Esophagus muscularis mucosa (tissue), 4 donors: ENCODE measurements at regions not wholly inside any gene's neighbourhood (a gene's known extent, or its start where the extent isn't known, plus 50 kb on each side); places are given as distances from the start of the nearest gene placed in this dataset.

Source experiments
- DNase-seq: peaks from one replicate; pipeline ENCODE4 v3.0.0-alpha.2; 2017; ENCODE audit errors: extremely low spot score
- H3K27ac ChIP-seq, 4 donors: fragments of 200-600 bp; sonication (generic); replicated peaks in 1 of 4; 1 replicate in 3 of 4; 2 replicates in 1 of 4; pipeline ENCODE4 v1.5.1; 2016 to 2019; ENCODE audit warnings: mild to moderate bottlenecking in 1 of 4
- H3K27me3 ChIP-seq, 4 donors: fragments of 200-600 bp; sonication (generic); one replicate each; pipeline versions ENCODE4 v1.5.1 to v1.6.0; 2016 to 2019
- H3K36me3 ChIP-seq, 4 donors: fragments of 200-600 bp; sonication (generic); one replicate each; pipeline ENCODE4 v1.5.1; 2016 to 2019
- H3K4me1 ChIP-seq, 4 donors: fragments of 200-600 bp; sonication (generic); one replicate each; pipeline ENCODE4 v1.5.1; 2016 to 2019
- H3K4me3 ChIP-seq, 4 donors: fragments of 200-600 bp; sonication (generic); 1 replicate in 2 of 4; 2 replicates in 2 of 4; pipeline ENCODE4 v1.5.1; 2016 to 2019; ENCODE audit warnings: mild to moderate bottlenecking in 4 of 4, moderate library complexity in 1 of 4
- H3K9me3 ChIP-seq, 4 donors: fragments of 200-600 bp; sonication (generic); 1 replicate in 3 of 4; 2 replicates in 1 of 4; pipeline ENCODE4 v1.5.1; 2016 to 2019
- EP300 ChIP-seq: sonication (generic); formaldehyde crosslinking; IDR thresholded peaks from one replicate; pipeline ENCODE4 v1.6.1; 2017; ENCODE audit warnings: antibody characterized with exemption
- POLR2A ChIP-seq: fragments of 450-650 bp; IDR thresholded peaks from one replicate; pipeline ENCODE4 v1.6.1; 2017; ENCODE audit warnings: antibody characterized with exemption, moderate library complexity, mild to moderate bottlenecking, low read depth
- POLR2AphosphoS5 ChIP-seq, 2 donors: sonication (generic); formaldehyde crosslinking; IDR thresholded peaks; one replicate each; pipeline ENCODE4 v1.6.1; 2017; ENCODE audit warnings: antibody characterized with exemption in 2 of 2
- WGBS: methylation state at CpG from one replicate; pipeline ENCODE4 v1.1.5; 2018; 5-methylcytosine and 5-hydroxymethylcytosine counted together
- intact Hi-C: fragments of 100-400 bp; cut with DNase I; formaldehyde crosslinking; loops from one replicate; pipeline ENCODE4 v1.15.1; 2023
- TF ChIP-seq, protein P1 (sequence below), 3 experiments: fragments of 200-600 bp in 2 of 3; fragments of 450-650 bp in 1 of 3; sonication (generic) in 2 of 3; IDR thresholded peaks; one replicate each; pipeline ENCODE4 v1.5.1; 2017 to 2019; ENCODE audit warnings: antibody characterized with exemption in 3 of 3, mild to moderate bottlenecking in 2 of 3, moderate library complexity in 1 of 3

DNA sequence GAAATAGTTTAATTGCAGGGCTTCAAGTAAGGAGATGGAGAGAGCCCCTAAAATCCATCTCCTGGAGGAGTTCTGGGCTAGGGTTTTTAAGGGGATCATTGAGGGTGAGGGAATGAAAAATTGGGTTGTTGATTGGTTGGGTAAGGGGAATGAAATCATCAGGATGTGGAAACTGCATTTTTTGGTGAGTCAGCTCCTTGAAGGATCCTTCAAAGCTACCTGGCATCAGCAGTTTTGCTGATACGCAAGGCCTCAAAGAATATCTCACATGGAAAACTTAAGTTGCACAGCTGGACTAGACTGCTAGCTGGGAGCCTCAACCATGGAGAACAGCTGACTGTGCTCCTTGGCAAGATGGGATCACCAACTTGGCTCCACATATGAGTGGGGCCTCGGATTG, 136.7 kb downstream of the FGF10 start:
- DNase-seq, result no peak
- Histone ChIP-seq H3K27me3 (no peaks in the 10 kb centered on the region), H3K4me1 (no peaks in the 10 kb centered on the region), H3K36me3 (no peaks in the 10 kb centered on the region), H3K9me3 (no peaks in the 10 kb centered on the region), H3K4me3 (no peak overlapping the region), H3K27ac (no peak overlapping the region)
- intact Hi-C loops, result no loop called here
- WGBS, result 90% methylated on average over 2 of the region's 2 CpGs
- TF ChIP-seq POLR2A (no peak), POLR2AphosphoS5 (IDR thresholded peaks at IDR 0.05) (no peak), EP300 (no peak)
- TF ChIP-seq, protein P1, sequence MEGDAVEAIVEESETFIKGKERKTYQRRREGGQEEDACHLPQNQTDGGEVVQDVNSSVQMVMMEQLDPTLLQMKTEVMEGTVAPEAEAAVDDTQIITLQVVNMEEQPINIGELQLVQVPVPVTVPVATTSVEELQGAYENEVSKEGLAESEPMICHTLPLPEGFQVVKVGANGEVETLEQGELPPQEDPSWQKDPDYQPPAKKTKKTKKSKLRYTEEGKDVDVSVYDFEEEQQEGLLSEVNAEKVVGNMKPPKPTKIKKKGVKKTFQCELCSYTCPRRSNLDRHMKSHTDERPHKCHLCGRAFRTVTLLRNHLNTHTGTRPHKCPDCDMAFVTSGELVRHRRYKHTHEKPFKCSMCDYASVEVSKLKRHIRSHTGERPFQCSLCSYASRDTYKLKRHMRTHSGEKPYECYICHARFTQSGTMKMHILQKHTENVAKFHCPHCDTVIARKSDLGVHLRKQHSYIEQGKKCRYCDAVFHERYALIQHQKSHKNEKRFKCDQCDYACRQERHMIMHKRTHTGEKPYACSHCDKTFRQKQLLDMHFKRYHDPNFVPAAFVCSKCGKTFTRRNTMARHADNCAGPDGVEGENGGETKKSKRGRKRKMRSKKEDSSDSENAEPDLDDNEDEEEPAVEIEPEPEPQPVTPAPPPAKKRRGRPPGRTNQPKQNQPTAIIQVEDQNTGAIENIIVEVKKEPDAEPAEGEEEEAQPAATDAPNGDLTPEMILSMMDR (IDR thresholded peaks at IDR 0.05), result no peak

DNA sequence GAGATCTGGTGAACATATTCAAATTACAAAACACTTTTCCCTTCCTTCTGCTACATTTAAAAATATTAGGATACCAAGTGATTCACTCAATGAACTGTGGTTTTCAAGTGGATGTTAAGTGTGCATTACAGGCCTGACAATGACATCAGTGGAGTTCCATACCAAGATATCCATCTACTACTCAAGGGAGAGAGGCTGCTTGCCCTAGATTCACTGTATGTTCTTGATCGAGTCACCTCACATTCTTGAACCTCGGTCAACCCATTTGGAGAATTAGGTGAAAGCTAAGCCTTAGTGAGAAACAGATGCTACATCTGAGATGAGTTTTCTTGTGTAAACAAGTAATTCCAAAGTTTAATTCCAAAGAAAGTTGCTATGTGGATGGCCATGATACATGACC, 142.2 kb downstream of the FGF10 start:
- Histone ChIP-seq H3K36me3 (no peaks in the 10 kb centered on the region), H3K4me3 (no peak overlapping the region), H3K27me3 (no peaks in the 10 kb centered on the region), H3K9me3 (no peaks in the 10 kb centered on the region), H3K27ac (no peak overlapping the region), H3K4me1 (no peaks in the 10 kb centered on the region)
- TF ChIP-seq EP300 (no peak), POLR2A (no peak), POLR2AphosphoS5 (IDR thresholded peaks at IDR 0.05) (no peak)
- TF ChIP-seq, protein P1 (IDR thresholded peaks at IDR 0.05), result no peak
- intact Hi-C loops, result no loop called here
- WGBS, result 79% methylated on average over 2 of the region's 2 CpGs
- no peak for DNase-seq

DNA sequence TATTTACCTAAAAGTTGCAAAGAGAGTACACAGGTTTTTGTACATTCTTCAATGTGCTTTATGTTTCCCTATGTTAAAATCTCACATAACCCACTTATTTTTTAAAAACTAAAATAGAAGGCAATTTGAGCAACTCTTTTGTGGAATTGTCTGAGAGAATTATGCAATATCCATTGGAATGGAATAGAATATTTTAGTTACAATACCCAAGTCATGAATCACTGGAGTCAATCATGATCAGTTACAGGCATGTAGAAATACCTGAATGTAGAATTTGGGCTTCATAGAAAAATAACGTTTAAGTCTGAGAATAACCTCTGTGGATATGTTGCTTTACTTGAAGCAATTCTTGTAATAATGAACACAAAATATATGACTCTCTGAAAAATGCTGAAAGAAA, 143.3 kb downstream of the FGF10 start:
- no peak overlapping the region for H3K4me3 ChIP-seq
- no peak for DNase-seq
- no peaks in the 10 kb centered on the region for H3K4me1 ChIP-seq
- no peaks in the 10 kb centered on the region for H3K27me3 ChIP-seq
- H3K36me3 ChIP-seq, result no peaks in the 10 kb centered on the region
- intact Hi-C loops, result no loop called here
- H3K9me3 ChIP-seq, result no peaks in the 10 kb centered on the region
- TF ChIP-seq EP300 (no peak), POLR2AphosphoS5 (IDR thresholded peaks at IDR 0.05) (no peak), POLR2A (no peak)
- TF ChIP-seq, protein P1 (IDR thresholded peaks at IDR 0.05), result no peak
- H3K27ac ChIP-seq, result no peak overlapping the region
- 70% methylated on average over 1 of the region's 1 CpG for WGBS

DNA sequence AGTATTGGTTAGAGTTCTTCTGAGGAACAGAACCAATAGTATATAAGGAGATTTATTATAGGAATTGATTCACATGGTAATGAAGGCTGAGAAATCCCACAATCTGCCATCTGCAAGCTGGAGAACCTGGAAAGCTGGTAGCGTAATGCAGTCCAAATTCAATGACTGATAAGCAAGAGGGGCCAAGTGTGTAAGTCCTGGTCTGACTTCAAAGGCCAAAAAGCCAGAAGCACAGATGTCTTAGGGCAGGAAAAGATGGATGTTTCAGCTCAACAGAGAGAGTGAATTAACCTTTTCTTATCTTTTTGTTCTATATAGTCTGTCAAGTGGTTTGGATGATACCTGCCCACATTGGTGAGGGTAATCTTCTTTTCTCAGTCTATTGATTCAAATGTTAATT, 146.4 kb downstream of the FGF10 start:
- intact Hi-C loops, result no loop called here
- H3K27me3 ChIP-seq, result no peaks in the 10 kb centered on the region
- no peaks in the 10 kb centered on the region for H3K9me3 ChIP-seq
- no peak overlapping the region for H3K4me3 ChIP-seq
- DNase-seq, result no peak
- TF ChIP-seq EP300 (no peak), POLR2AphosphoS5 (IDR thresholded peaks at IDR 0.05) (no peak), POLR2A (no peak)
- TF ChIP-seq, protein P1 (IDR thresholded peaks at IDR 0.05), result no peak
- H3K36me3 ChIP-seq, result no peaks in the 10 kb centered on the region
- no peaks in the 10 kb centered on the region for H3K4me1 ChIP-seq
- 96% methylated on average over 1 of the region's 1 CpG for WGBS
- no peak overlapping the region for H3K27ac ChIP-seq

DNA sequence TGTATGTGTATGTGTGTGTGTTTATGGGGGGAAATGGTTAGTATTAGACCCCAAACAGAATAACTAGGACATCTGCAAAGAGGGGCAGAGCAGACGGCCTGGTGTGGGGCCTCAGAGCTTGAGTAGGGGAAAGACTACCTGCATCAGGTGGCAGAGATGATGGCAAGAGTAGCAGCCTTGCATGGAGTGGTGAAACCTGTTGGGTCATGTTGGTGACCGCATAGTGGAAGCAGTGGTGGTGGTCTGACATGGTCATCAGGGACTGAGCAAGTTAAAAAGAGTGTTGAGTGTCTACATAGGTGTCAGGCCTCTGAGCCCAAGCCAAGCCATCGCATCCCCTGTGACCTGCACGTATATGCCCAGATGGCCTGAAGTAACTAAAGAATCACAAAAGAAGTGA, 153.2 kb downstream of the FGF10 start:
- 97% methylated on average over 4 of the region's 4 CpGs for WGBS
- no peaks in the 10 kb centered on the region for H3K36me3 ChIP-seq
- H3K27me3 ChIP-seq, result no peaks in the 10 kb centered on the region
- H3K4me1 ChIP-seq, result no peaks in the 10 kb centered on the region
- no peaks in the 10 kb centered on the region for H3K9me3 ChIP-seq
- H3K27ac ChIP-seq, result no peak overlapping the region
- TF ChIP-seq POLR2AphosphoS5 (IDR thresholded peaks at IDR 0.05) (no peak), EP300 (no peak), POLR2A (no peak)
- TF ChIP-seq, protein P1 (IDR thresholded peaks at IDR 0.05), result no peak
- no peak for DNase-seq
- intact Hi-C loops, result no loop called here
- no peak overlapping the region for H3K4me3 ChIP-seq
